H1 (cell line): ENCODE measurements at regions not wholly inside any gene's neighbourhood (a gene's known extent, or its start where the extent isn't known, plus 50 kb on each side); places are given as distances from the start of the nearest gene placed in this dataset.

ENCODE experiments used
- CTCF ChIA-PET: fragments of 300-600 bp; sonication (Branson Sonifier 250); formaldehyde crosslinking; loops from one replicate; lab custom pipeline; 2021; ENCODE audit not compliant: partially characterized antibody; lab: Charles Lee
- POLR2A ChIA-PET: fragments of 300-600 bp; sonication (Branson Sonifier 250); formaldehyde crosslinking; loops from one replicate; lab custom pipeline; 2021; ENCODE audit warnings: inconsistent platforms; ENCODE audit not compliant: partially characterized antibody; lab: Charles Lee
- DNase-seq, 2 experiments: peaks; one replicate each; pipeline versions ENCODE4 v3.0.0 to v3.0.0-alpha.2; 2010 to 2022; ENCODE audit warnings: low spot score in 2 of 2, low read depth in 1 of 2, mixed read lengths in 1 of 2
- FAIRE-seq: peaks from 2 replicates; lab custom pipeline; 2011; peaks lifted over from hg19 to GRCh38; lab: Jason Lieb, UNC
- H2AFZ ChIP-seq: 2 replicates; pipeline ENCODE4 v1.8.1; 2012; ENCODE audit warnings: low read length, inconsistent platforms
- H2AK5ac ChIP-seq: 2 replicates; pipeline ENCODE4 v1.6.1; 2013; ENCODE audit warnings: low read depth, low read length
- H2BK120ac ChIP-seq: replicated peaks from 2 replicates; pipeline ENCODE3; 2013; ENCODE audit warnings: low read depth, low read length, inconsistent platforms
- H2BK12ac ChIP-seq: 2 replicates; pipeline ENCODE4 v1.6.1; 2013; ENCODE audit warnings: low read depth, low read length
- H2BK15ac ChIP-seq: 2 replicates; pipeline ENCODE4 v1.6.1; 2013; ENCODE audit warnings: low read length
- H2BK20ac ChIP-seq: 2 replicates; pipeline ENCODE4 v1.6.1; 2013; ENCODE audit warnings: low read length
- H2BK5ac ChIP-seq: 2 replicates; pipeline ENCODE4 v1.6.1; 2013; ENCODE audit warnings: low read depth, low read length
- H3K14ac ChIP-seq: 2 replicates; pipeline ENCODE4 v1.6.1; 2013; ENCODE audit warnings: inconsistent platforms; ENCODE audit not compliant: insufficient read length
- H3K18ac ChIP-seq: 2 replicates; pipeline ENCODE4 v1.6.1; 2013; ENCODE audit warnings: low read length; ENCODE audit errors: extremely low read depth
- H3K23ac ChIP-seq: 2 replicates; pipeline ENCODE4 v1.6.1; 2013; ENCODE audit warnings: inconsistent platforms; ENCODE audit not compliant: insufficient read length
- H3K23me2 ChIP-seq: 2 replicates; pipeline ENCODE4 v1.6.1; 2013; ENCODE audit warnings: low read depth, low read length
- H3K27ac ChIP-seq: 2 replicates; pipeline ENCODE4 v1.6.1; 2011; ENCODE audit warnings: low read depth, low read length, inconsistent platforms
- H3K27me3 ChIP-seq, 4 experiments: replicated peaks in 1 of 4; 1 replicate in 1 of 4; 2 replicates in 3 of 4; pipeline versions ENCODE4 v1.6.1 to v1.8.1; 2011 to 2013; ENCODE audit warnings: low read length in 3 of 4, mild to moderate bottlenecking in 3 of 4, inconsistent platforms in 2 of 4, mixed read lengths in 2 of 4, moderate library complexity in 1 of 4; ENCODE audit not compliant: control insufficient read depth in 3 of 4, insufficient read depth in 3 of 4; ENCODE audit errors: extremely low read depth in 1 of 4
- H3K36me3 ChIP-seq, 4 experiments: 2 replicates each; pipeline versions ENCODE4 v1.6.1 to v1.8.1; 2011 to 2013; ENCODE audit warnings: mild to moderate bottlenecking in 4 of 4, low read length in 3 of 4, moderate library complexity in 2 of 4, control low read depth in 1 of 4, inconsistent platforms in 1 of 4; ENCODE audit not compliant: insufficient read depth in 4 of 4, control insufficient read depth in 2 of 4
- H3K4ac ChIP-seq: replicated peaks from 2 replicates; pipeline ENCODE3; 2013; ENCODE audit warnings: low read length, low read depth, mixed read lengths, inconsistent platforms; ENCODE audit not compliant: insufficient read length
- H3K4me1 ChIP-seq, 4 experiments: replicated peaks in 1 of 4; 1 replicate in 1 of 4; 2 replicates in 3 of 4; pipeline versions ENCODE4 v1.6.1 to v1.8.1; 2011 to 2013; ENCODE audit warnings: low read length in 3 of 4, inconsistent platforms in 2 of 4, mixed read lengths in 1 of 4; ENCODE audit not compliant: insufficient read depth in 4 of 4, control insufficient read depth in 3 of 4
- H3K4me2 ChIP-seq, 2 experiments: 2 replicates each; pipeline versions ENCODE4 v1.6.1 to v1.8.1; 2011 to 2013; ENCODE audit warnings: low read depth in 2 of 2, low read length in 2 of 2, control low read depth in 1 of 2, inconsistent platforms in 1 of 2, mild to moderate bottlenecking in 1 of 2; ENCODE audit not compliant: insufficient read depth in 1 of 2
- H3K4me3 ChIP-seq, 4 experiments: fragments of 200-600, 300-600 bp in 1 of 4; sonication (generic), shearing (Covaris generic), sonication (Bioruptor Twin) in 1 of 4; 2 replicates each; pipeline versions ENCODE4 v1.5.1 to v1.8.1; 2011 to 2016; ENCODE audit warnings: low read length in 4 of 4, low read depth in 3 of 4, control low read depth in 2 of 4, inconsistent platforms in 2 of 4, mild to moderate bottlenecking in 2 of 4, mixed read lengths in 1 of 4, moderate library complexity in 1 of 4; ENCODE audit not compliant: insufficient read depth in 2 of 4; ENCODE audit errors: extremely low read depth in 1 of 4
- H3K56ac ChIP-seq: replicated peaks from 2 replicates; pipeline ENCODE3; 2013; ENCODE audit warnings: low read depth, mild to moderate bottlenecking, mixed read lengths, low read length, inconsistent platforms; ENCODE audit not compliant: insufficient read length
- H3K79me1 ChIP-seq: 2 replicates; pipeline ENCODE4 v1.6.1; 2013; ENCODE audit warnings: low read depth, low read length, control low read depth
- H3K79me2 ChIP-seq, 2 experiments: 2 replicates each; pipeline versions ENCODE4 v1.6.1 to v1.8.1; 2012 to 2013; ENCODE audit warnings: low read length in 2 of 2, mild to moderate bottlenecking in 2 of 2, inconsistent platforms in 1 of 2; ENCODE audit not compliant: insufficient read depth in 2 of 2, control insufficient read depth in 1 of 2
- H3K9ac ChIP-seq, 4 experiments: replicated peaks in 1 of 4; 1 replicate in 1 of 4; 2 replicates in 3 of 4; pipeline versions ENCODE4 v1.6.1 to v1.8.1; 2011 to 2013; ENCODE audit warnings: low read depth in 3 of 4, low read length in 3 of 4, control low read depth in 2 of 4, mild to moderate bottlenecking in 2 of 4, moderate library complexity in 2 of 4, inconsistent platforms in 1 of 4; ENCODE audit errors: extremely low read depth in 1 of 4
- H3K9me3 ChIP-seq, 2 experiments: 2 replicates each; pipeline versions ENCODE4 v1.6.1 to v1.8.1; 2012 to 2013; ENCODE audit warnings: mild to moderate bottlenecking in 2 of 2, moderate library complexity in 2 of 2, control low read depth in 1 of 2, inconsistent platforms in 1 of 2, low read depth in 1 of 2, low read length in 1 of 2, mixed read lengths in 1 of 2; ENCODE audit not compliant: insufficient read depth in 2 of 2
- H4K20me1 ChIP-seq, 2 experiments: replicated peaks in 1 of 2; 2 replicates each; pipeline versions ENCODE3 to v1.8.1; 2011 to 2013; ENCODE audit warnings: inconsistent platforms in 2 of 2, low read length in 2 of 2, mild to moderate bottlenecking in 1 of 2; ENCODE audit not compliant: insufficient read depth in 2 of 2, control insufficient read depth in 1 of 2
- H4K5ac ChIP-seq: 2 replicates; pipeline ENCODE4 v1.6.1; 2013; ENCODE audit warnings: low read length, low read depth, mixed read lengths, inconsistent platforms; ENCODE audit not compliant: insufficient read length
- H4K8ac ChIP-seq: 2 replicates; pipeline ENCODE4 v1.8.0; 2013; ENCODE audit warnings: mild to moderate bottlenecking, moderate library complexity, low read length, inconsistent platforms; ENCODE audit not compliant: insufficient read depth; ENCODE audit errors: extremely low read depth
- H4K91ac ChIP-seq: replicated peaks from 2 replicates; pipeline ENCODE3; 2013; ENCODE audit warnings: low read length, mixed read lengths, inconsistent platforms; ENCODE audit not compliant: insufficient read length
- ATF3 ChIP-seq: IDR thresholded peaks from 2 replicates; pipeline ENCODE4 v1.6.1; 2011; ENCODE audit warnings: low read depth, mild to moderate bottlenecking, low read length; ENCODE audit not compliant: insufficient read depth
- EGR1 ChIP-seq: IDR thresholded peaks from 2 replicates; pipeline ENCODE4 v1.6.1; 2011; ENCODE audit warnings: low read depth, low read length, borderline replicate concordance
- GABPA ChIP-seq: IDR thresholded peaks from 2 replicates; pipeline ENCODE4 v1.6.1; 2011; ENCODE audit warnings: mild to moderate bottlenecking, low read length, moderate library complexity, borderline replicate concordance; ENCODE audit not compliant: insufficient read depth
- HDAC2 ChIP-seq, 2 experiments: fragments of 300-600 bp in 1 of 2; sonication (generic) in 1 of 2; IDR thresholded peaks; 2 replicates each; pipeline ENCODE4 v1.6.1; 2011 to 2012; ENCODE audit warnings: low read depth in 2 of 2, low read length in 2 of 2, mild to moderate bottlenecking in 2 of 2, moderate library complexity in 2 of 2, borderline replicate concordance in 1 of 2, inconsistent platforms in 1 of 2
- KDM4A ChIP-seq: IDR thresholded peaks from one replicate; pipeline ENCODE4 v1.7.1; 2012; ENCODE audit warnings: low read depth, mild to moderate bottlenecking, moderate library complexity, low read length, inconsistent platforms; ENCODE audit not compliant: severe bottlenecking
- NRF1 ChIP-seq: IDR thresholded peaks from 2 replicates; pipeline ENCODE4 v1.6.1; 2011; ENCODE audit warnings: mild to moderate bottlenecking, low read depth, low read length, improper control_type of control experiment
- PHF8 ChIP-seq: fragments of 200-600 bp; sonication (generic); conservative IDR thresholded peaks from 2 replicates; pipeline ENCODE4 v1.7.1; 2012; ENCODE audit warnings: low read depth, mild to moderate bottlenecking, inconsistent platforms, low read length, moderate library complexity
- RAD21 ChIP-seq, 2 experiments: IDR thresholded peaks in 1 of 2; conservative IDR thresholded peaks in 1 of 2; 2 replicates each; pipeline ENCODE4 v1.6.1; 2011; ENCODE audit warnings: low read depth in 2 of 2, low read length in 2 of 2, improper control_type of control experiment in 1 of 2, inconsistent platforms in 1 of 2, mild to moderate bottlenecking in 1 of 2, moderate library complexity in 1 of 2
- RNF2 ChIP-seq: fragments of 200-900, 300-1000 bp; sonication (generic); IDR thresholded peaks from 2 replicates; pipeline ENCODE4 v1.7.1; 2016; ENCODE audit warnings: borderline replicate concordance, low read depth, mild to moderate bottlenecking, antibody characterized with exemption, low read length; ENCODE audit not compliant: poor library complexity, severe bottlenecking; ENCODE audit errors: missing control alignments
- SUZ12 ChIP-seq: fragments of 200-600 bp; sonication (generic); IDR thresholded peaks from 2 replicates; pipeline ENCODE4 v1.6.1; 2012; ENCODE audit warnings: mild to moderate bottlenecking, inconsistent platforms, low read length, moderate library complexity, mixed read lengths
- TEAD4 ChIP-seq: IDR thresholded peaks from 2 replicates; pipeline ENCODE4 v1.6.1; 2012; ENCODE audit warnings: low read depth, low read length, inconsistent platforms, mixed read lengths
- WGBS, 2 experiments: shearing (Covaris generic) in 1 of 2; methylation state at CpG; one replicate each; pipeline versions ENCODE4 v1.1.6 to v1.1.7; 2013 to 2015; ENCODE audit warnings: low lambda C conversion rate in 2 of 2, mixed read lengths in 2 of 2, inconsistent platforms in 1 of 2, low coverage in 1 of 2, missing lambda C conversion rate in 1 of 2; ENCODE audit not compliant: insufficient replicate concordance in 2 of 2, insufficient coverage in 1 of 2, insufficient read length in 1 of 2; ENCODE audit errors: extremely low coverage in 1 of 2, missing lambda C conversion rate in 1 of 2; 5-methylcytosine and 5-hydroxymethylcytosine counted together

DNA sequence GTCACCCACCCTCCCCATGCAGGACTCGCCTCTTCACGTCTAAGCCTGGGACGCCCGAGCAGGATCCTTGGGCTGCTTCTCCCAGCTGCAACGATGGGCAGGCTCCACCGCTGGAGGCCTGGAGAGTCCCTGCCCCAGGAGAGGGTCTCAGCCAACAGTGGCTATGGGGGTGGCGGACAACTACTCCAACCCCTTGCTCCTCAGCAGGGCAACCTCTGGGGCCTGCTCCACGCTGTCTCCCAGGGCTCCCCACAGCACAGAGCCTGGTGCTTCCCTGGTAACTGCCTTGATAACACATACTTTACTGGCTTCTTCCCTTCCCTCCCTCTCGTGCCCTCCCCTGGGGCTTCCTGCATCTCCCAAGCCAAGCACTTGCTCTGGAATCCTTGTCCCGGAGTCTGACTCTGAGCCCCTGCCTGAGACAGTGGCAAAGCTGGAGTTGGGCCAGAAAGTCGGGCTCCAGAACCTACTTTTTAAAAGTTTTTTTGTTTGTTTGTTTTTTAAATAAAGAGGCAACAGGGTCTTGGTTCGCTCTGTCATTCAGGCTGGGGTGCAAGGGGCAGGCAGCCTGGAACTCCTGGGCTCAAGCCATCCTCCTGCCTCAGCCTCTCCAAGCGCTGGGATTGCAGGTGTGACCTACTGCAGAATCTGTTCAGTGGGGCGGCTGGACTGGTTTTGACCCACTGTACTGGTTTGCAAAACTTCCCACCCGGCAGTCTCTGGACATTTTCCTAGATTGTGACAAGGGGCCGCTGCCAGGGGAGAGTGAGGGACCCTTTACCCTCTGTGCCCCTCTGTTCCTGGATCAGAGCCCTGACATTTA lies 99.4 kb downstream of the TNFRSF13B start:
- H2AK5ac ChIP-seq = no peak overlapping the region
- no peaks in the 10 kb centered on the region for H4K20me1 ChIP-seq
- H3K79me1 ChIP-seq = no peaks in the 10 kb centered on the region
- H3K4ac ChIP-seq = no peak overlapping the region
- no peak overlapping the region for H2BK15ac ChIP-seq
- no peak overlapping the region for H4K91ac ChIP-seq
- no peaks in the 10 kb centered on the region for H3K9me3 ChIP-seq
- no peak overlapping the region for H4K5ac ChIP-seq
- H3K56ac ChIP-seq = no peak overlapping the region
- no peaks in the 10 kb centered on the region for H3K79me2 ChIP-seq
- H3K4me2 ChIP-seq = no peak overlapping the region
- no peak overlapping the region for H2BK20ac ChIP-seq
- H3K9ac ChIP-seq = no peak overlapping the region
- POLR2A ChIA-PET = no interaction called here
- no peak overlapping the region for H3K14ac ChIP-seq
- no peak overlapping the region for H2BK120ac ChIP-seq
- H3K4me3 ChIP-seq = no peak overlapping the region
- no peaks in the 10 kb centered on the region for H3K36me3 ChIP-seq
- H3K23ac ChIP-seq = no peak overlapping the region
- WGBS, 2 experiments = 80% methylated on average over 15 of the region's 16 CpGs; no CpG with 5 or more reads in 1 of the 2 experiments
- no peak overlapping the region for H2BK5ac ChIP-seq
- no peak overlapping the region for H3K27ac ChIP-seq
- no peak overlapping the region for H4K8ac ChIP-seq
- DNase-seq = no peak
- no peak overlapping the region for H3K18ac ChIP-seq
- H2AFZ ChIP-seq = no peak overlapping the region
- no peaks in the 10 kb centered on the region for H3K4me1 ChIP-seq
- CTCF ChIA-PET = no interaction called here
- no peaks in the 10 kb centered on the region for H3K23me2 ChIP-seq
- H2BK12ac ChIP-seq = no peak overlapping the region
- no peaks in the 10 kb centered on the region for H3K27me3 ChIP-seq
- FAIRE-seq = no peak
- TF ChIP-seq RAD21 (IDR thresholded peaks at IDR 0.05 in 1 of 2, conservative IDR thresholded peaks at IDR 0.05 in 1 of 2; ENCODE audit: low read depth in 2 of 2, low read length in 2 of 2) = no peak
- no peak for TF ChIP-seq RNF2
- TF ChIP-seq GABPA = no peak
- TF ChIP-seq ATF3 = no peak
- no peak for TF ChIP-seq PHF8
- no peak for TF ChIP-seq TEAD4
- TF ChIP-seq HDAC2 (IDR thresholded peaks at IDR 0.05; ENCODE audit: borderline replicate concordance in 1 of 2, low read depth in 2 of 2, low read length in 2 of 2) = no peak
- TF ChIP-seq NRF1 = no peak
- TF ChIP-seq KDM4A = no peak
- TF ChIP-seq EGR1 = no peak
- no peak for TF ChIP-seq SUZ12
